BLaER1 (cell line): ENCODE measurements at regions not wholly inside any gene's neighbourhood (a gene's known extent, or its start where the extent isn't known, plus 50 kb on each side); places are given as distances from the start of the nearest gene placed in this dataset.

Experiments used
- H3K27ac ChIP-seq: shearing (Covaris generic); formaldehyde crosslinking; 2 replicates; pipeline ENCODE4 v1.8.1; 2022
- H3K27me3 ChIP-seq: shearing (Covaris generic); formaldehyde crosslinking; 2 replicates; pipeline ENCODE4 v1.8.1; 2022
- H3K36me3 ChIP-seq: shearing (Covaris generic); formaldehyde crosslinking; 2 replicates; pipeline ENCODE4 v1.8.1; 2022
- H3K4me1 ChIP-seq: shearing (Covaris generic); formaldehyde crosslinking; 2 replicates; pipeline ENCODE4 v1.8.1; 2022
- H3K4me2 ChIP-seq: shearing (Covaris generic); formaldehyde crosslinking; 2 replicates; pipeline ENCODE4 v1.8.1; 2022
- H3K4me3 ChIP-seq: shearing (Covaris generic); formaldehyde crosslinking; 2 replicates; pipeline ENCODE4 v1.8.1; 2022
- H3K9ac ChIP-seq: shearing (Covaris generic); formaldehyde crosslinking; 2 replicates; pipeline ENCODE4 v1.8.1; 2022
- H3K9me3 ChIP-seq: shearing (Covaris generic); formaldehyde crosslinking; 2 replicates; pipeline ENCODE4 v1.8.1; 2022
- H4K20me1 ChIP-seq: shearing (Covaris generic); formaldehyde crosslinking; 2 replicates; pipeline ENCODE4 v1.8.1; 2022
- Cebpa-rat ChIP-seq: shearing (Covaris generic); IDR thresholded peaks from 2 replicates; pipeline ENCODE4 v1.8.1; 2022

- TF ChIP-seq Cebpa-rat, result no peak
Observed at GRCh38 chr5:82563745-82564144, 285.6 kb upstream of the RPS23 start.

GRCh38 chr5:82562696-82563240, 284.6 kb upstream of the RPS23 start:
- H3K4me3 ChIP-seq, result no peak overlapping the region
- no peak overlapping the region for H3K9ac ChIP-seq
- H3K4me1 ChIP-seq, result no peaks in the 10 kb centered on the region

More at GRCh38 chr5:82563745-82564144, 285.6 kb upstream of the RPS23 start:
- Histone ChIP-seq H3K4me1 (no peaks in the 10 kb centered on the region), H3K9me3 (0 out of 2 replicates have a peak, but pooled peaks cover under 1% of the 10 kb centered on the region), H3K27me3 (no peaks in the 10 kb centered on the region), H3K4me3 (no peak overlapping the region), H3K27ac (no peak overlapping the region), H4K20me1 (no peaks in the 10 kb centered on the region), H3K9ac (no peak overlapping the region), H3K4me2 (no peak overlapping the region), H3K36me3 (no peaks in the 10 kb centered on the region)

GRCh38 chr5:82561797-82562196, 283.6 kb upstream of the RPS23 start:
- TF ChIP-seq Cebpa-rat, result no peak
- Histone ChIP-seq H3K9me3 (0 out of 2 replicates have a peak, but pooled peaks cover 4% of the 10 kb centered on the region), H3K36me3 (no peaks in the 10 kb centered on the region), H4K20me1 (no peaks in the 10 kb centered on the region), H3K4me3 (no peak overlapping the region), H3K27ac (no peak overlapping the region), H3K9ac (no peak overlapping the region), H3K4me2 (no peak overlapping the region), H3K4me1 (no peaks in the 10 kb centered on the region), H3K27me3 (no peaks in the 10 kb centered on the region)

More at GRCh38 chr5:82562696-82563240, 284.6 kb upstream of the RPS23 start:
- H3K9me3 ChIP-seq, result 0 out of 2 replicates have a peak, but pooled peaks cover 4% of the 10 kb centered on the region
- no peaks in the 10 kb centered on the region for H4K20me1 ChIP-seq
- no peak for TF ChIP-seq Cebpa-rat
- H3K27me3 ChIP-seq, result no peaks in the 10 kb centered on the region
- H3K4me2 ChIP-seq, result no peak overlapping the region
- no peaks in the 10 kb centered on the region for H3K36me3 ChIP-seq
- no peak overlapping the region for H3K27ac ChIP-seq

GRCh38 chr5:82560969-82561368, 282.8 kb upstream of the RPS23 start:
- Histone ChIP-seq H3K9ac (no peak overlapping the region), H3K27me3 (no peaks in the 10 kb centered on the region), H3K4me2 (no peak overlapping the region), H4K20me1 (no peaks in the 10 kb centered on the region), H3K36me3 (no peaks in the 10 kb centered on the region), H3K4me1 (no peaks in the 10 kb centered on the region), H3K9me3 (0 out of 2 replicates have a peak, but pooled peaks cover 4% of the 10 kb centered on the region), H3K4me3 (no peak overlapping the region), H3K27ac (no peak overlapping the region)
- no peak for TF ChIP-seq Cebpa-rat

GRCh38 chr5:82560561-82560960, 282.4 kb upstream of the RPS23 start:
- Histone ChIP-seq H3K9ac (no peak overlapping the region), H3K27ac (no peak overlapping the region), H3K4me2 (no peak overlapping the region), H4K20me1 (no peaks in the 10 kb centered on the region), H3K36me3 (no peaks in the 10 kb centered on the region), H3K4me3 (no peak overlapping the region), H3K9me3 (0 out of 2 replicates have a peak, but pooled peaks cover 4% of the 10 kb centered on the region), H3K4me1 (no peaks in the 10 kb centered on the region), H3K27me3 (no peaks in the 10 kb centered on the region)
- no peak for TF ChIP-seq Cebpa-rat

GRCh38 chr5:82551840-82552385, 273.8 kb upstream of the RPS23 start:
- Histone ChIP-seq H3K27me3 (no peaks in the 10 kb centered on the region), H3K4me1 (no peaks in the 10 kb centered on the region), H3K27ac (no peak overlapping the region), H3K9me3 (no peaks in the 10 kb centered on the region), H4K20me1 (no peaks in the 10 kb centered on the region), H3K4me2 (no peak overlapping the region), H3K36me3 (no peaks in the 10 kb centered on the region), H3K4me3 (no peak overlapping the region), H3K9ac (no peak overlapping the region)
- TF ChIP-seq Cebpa-rat, result no peak

GRCh38 chr5:82551192-82551591, 273.0 kb upstream of the RPS23 start:
- no peak overlapping the region for H3K4me3 ChIP-seq
- no peak for TF ChIP-seq Cebpa-rat

GRCh38 chr5:82549263-82549662, 271.1 kb upstream of the RPS23 start:
- Histone ChIP-seq H3K9ac (no peak overlapping the region), H3K36me3 (no peaks in the 10 kb centered on the region), H3K27me3 (no peaks in the 10 kb centered on the region), H3K4me2 (no peak overlapping the region), H3K4me3 (no peak overlapping the region), H3K4me1 (no peaks in the 10 kb centered on the region), H4K20me1 (no peaks in the 10 kb centered on the region), H3K9me3 (peaks cover 6% of the 10 kb centered on the region), H3K27ac (no peak overlapping the region)
- TF ChIP-seq Cebpa-rat, result no peak

More at GRCh38 chr5:82551192-82551591, 273.0 kb upstream of the RPS23 start:
- Histone ChIP-seq H3K36me3 (no peaks in the 10 kb centered on the region), H4K20me1 (no peaks in the 10 kb centered on the region), H3K27ac (no peak overlapping the region), H3K4me1 (no peaks in the 10 kb centered on the region), H3K9me3 (no peaks in the 10 kb centered on the region), H3K27me3 (no peaks in the 10 kb centered on the region), H3K9ac (no peak overlapping the region), H3K4me2 (no peak overlapping the region)

- TF ChIP-seq Cebpa-rat, result no peak
- Histone ChIP-seq H3K36me3 (no peaks in the 10 kb centered on the region), H3K4me3 (no peak overlapping the region), H3K27me3 (no peaks in the 10 kb centered on the region), H4K20me1 (no peaks in the 10 kb centered on the region), H3K9me3 (peaks cover 15% of the 10 kb centered on the region), H3K9ac (no peak overlapping the region), H3K4me1 (peaks cover 3% of the 10 kb centered on the region; the same call in 1 of the 2 replicates), H3K27ac (no peak overlapping the region), H3K4me2 (no peak overlapping the region)
Observed at GRCh38 chr5:82544004-82544403, 265.9 kb upstream of the RPS23 start.

GRCh38 chr5:82540301-82540700, 262.1 kb upstream of the RPS23 start:
- no peak overlapping the region for H3K4me2 ChIP-seq
- no peaks in the 10 kb centered on the region for H3K36me3 ChIP-seq
- H3K4me3 ChIP-seq, result no peak overlapping the region
- H3K27ac ChIP-seq, result no peak overlapping the region
- H3K4me1 ChIP-seq, result peaks cover 14% of the 10 kb centered on the region; the same call in 1 of the 2 replicates
- H3K9me3 ChIP-seq, result peaks cover 19% of the 10 kb centered on the region
- H3K27me3 ChIP-seq, result no peaks in the 10 kb centered on the region
- no peaks in the 10 kb centered on the region for H4K20me1 ChIP-seq
- no peak for TF ChIP-seq Cebpa-rat
- no peak overlapping the region for H3K9ac ChIP-seq
